Adrenal gland (tissue), 9 donors: ENCODE measurements at regions not wholly inside any gene's neighbourhood (a gene's known extent, or its start where the extent isn't known, plus 50 kb on each side); places are given as distances from the start of the nearest gene placed in this dataset.

Experiments
- DNase-seq, 7 donors: peaks; one replicate each; pipeline ENCODE4 v3.0.0-alpha.2; 2019 to 2020
- H3K27ac ChIP-seq, 5 donors: fragments of 200-600 bp; sonication (generic) in 4 of 5; 1 replicate in 3 of 5; 2 replicates in 2 of 5; pipeline versions ENCODE4 v1.5.1 to v1.8.0; 2016 to 2020; ENCODE audit warnings: mild to moderate bottlenecking in 1 of 5
- H3K27me3 ChIP-seq: fragments of 200-600 bp; 2 replicates; pipeline ENCODE4 v1.8.0; 2021
- H3K36me3 ChIP-seq, 2 donors: fragments of 200-600 bp; replicated peaks in 1 of 2; 1 replicate in 1 of 2; 2 replicates in 1 of 2; pipeline versions ENCODE4 v1.5.1 to v1.8.0; 2018 to 2022
- H3K4me1 ChIP-seq, 2 donors: fragments of 200-600 bp; replicated peaks in 1 of 2; 1 replicate in 1 of 2; 2 replicates in 1 of 2; pipeline versions ENCODE4 v1.5.1 to v1.8.0; 2018 to 2021
- H3K4me3 ChIP-seq, 4 donors: fragments of 200-600 bp; sonication (generic) in 3 of 4; one replicate each; pipeline ENCODE4 v1.5.1; 2016 to 2018
- H3K9me3 ChIP-seq, 3 donors: fragments of 200-600 bp; sonication (generic) in 1 of 3; replicated peaks in 1 of 3; 1 replicate in 2 of 3; 2 replicates in 1 of 3; pipeline versions ENCODE4 v1.5.1 to v1.8.0; 2016 to 2021
- POLR2A ChIP-seq, 2 donors: fragments of 450-650 bp; IDR thresholded peaks; one replicate each; pipeline ENCODE4 v1.6.1; 2017; ENCODE audit warnings: antibody characterized with exemption in 2 of 2, mild to moderate bottlenecking in 2 of 2, moderate library complexity in 1 of 2
- WGBS, 4 donors: extraction: QIAGEN DNeasy Blood & Tissue Kit in 2 of 4; methylation state at CpG; one replicate each; pipeline versions ENCODE4 v1.1.5 to v1.1.7; 2013 to 2017; 5-methylcytosine and 5-hydroxymethylcytosine counted together
- intact Hi-C, 2 donors: fragments of 100-400 bp; cut with DNase I; formaldehyde crosslinking; loops; one replicate each; pipeline versions ENCODE4 v1.14.1 to v1.15.0; 2022 to 2023
- TF ChIP-seq, protein P1 (sequence below), 6 experiments: fragments of 450-650 bp in 4 of 6; fragments of 200-600 bp in 2 of 6; sonication (generic) in 1 of 6; IDR thresholded peaks; 1 replicate in 5 of 6; 2 replicates in 1 of 6; pipeline versions ENCODE4 v1.5.1 to v1.8.0; 2016 to 2021; ENCODE audit warnings: antibody characterized with exemption in 6 of 6, mild to moderate bottlenecking in 2 of 6, moderate library complexity in 1 of 6
- donor health status: healthy with polysubstance abuse.
- donor health status: Bipolar disorder and iron deficiency.
- donor health status: DM: yes; HTN: yes; CAD: no.
- donor health status: DM: no; HTN: no; CAD: no.
- donor health status: DM: no; HTN: no; CAD: no.

DNA sequence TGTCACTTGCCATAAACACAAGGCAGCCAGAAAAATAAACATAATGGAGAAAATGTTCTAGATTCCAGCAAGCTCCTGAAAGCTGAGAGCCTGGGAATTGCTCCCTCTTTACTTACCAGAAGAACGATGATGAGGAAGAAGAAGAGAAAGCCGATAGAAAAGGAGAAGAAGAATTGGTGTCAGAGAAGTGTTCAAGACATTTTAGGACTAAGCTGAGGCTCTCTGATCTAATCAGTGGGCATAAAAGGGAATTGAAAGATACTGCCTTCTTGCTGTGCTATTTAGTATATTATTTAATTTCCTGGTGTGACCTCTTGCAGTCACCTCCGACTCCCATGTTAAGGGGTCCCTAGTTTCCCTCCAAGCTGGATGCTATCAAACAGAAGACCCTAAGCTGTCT is 316.6 kb upstream of the JARID2 start:
- Histone ChIP-seq H3K27me3 (no peaks in the 10 kb centered on the region), H3K4me1 (no peaks in the 10 kb centered on the region), H3K9me3 (no peaks in the 10 kb centered on the region), H3K36me3 (no peaks in the 10 kb centered on the region), H3K4me3 (no peak overlapping the region), H3K27ac (no peak overlapping the region)
- TF ChIP-seq, protein P1, sequence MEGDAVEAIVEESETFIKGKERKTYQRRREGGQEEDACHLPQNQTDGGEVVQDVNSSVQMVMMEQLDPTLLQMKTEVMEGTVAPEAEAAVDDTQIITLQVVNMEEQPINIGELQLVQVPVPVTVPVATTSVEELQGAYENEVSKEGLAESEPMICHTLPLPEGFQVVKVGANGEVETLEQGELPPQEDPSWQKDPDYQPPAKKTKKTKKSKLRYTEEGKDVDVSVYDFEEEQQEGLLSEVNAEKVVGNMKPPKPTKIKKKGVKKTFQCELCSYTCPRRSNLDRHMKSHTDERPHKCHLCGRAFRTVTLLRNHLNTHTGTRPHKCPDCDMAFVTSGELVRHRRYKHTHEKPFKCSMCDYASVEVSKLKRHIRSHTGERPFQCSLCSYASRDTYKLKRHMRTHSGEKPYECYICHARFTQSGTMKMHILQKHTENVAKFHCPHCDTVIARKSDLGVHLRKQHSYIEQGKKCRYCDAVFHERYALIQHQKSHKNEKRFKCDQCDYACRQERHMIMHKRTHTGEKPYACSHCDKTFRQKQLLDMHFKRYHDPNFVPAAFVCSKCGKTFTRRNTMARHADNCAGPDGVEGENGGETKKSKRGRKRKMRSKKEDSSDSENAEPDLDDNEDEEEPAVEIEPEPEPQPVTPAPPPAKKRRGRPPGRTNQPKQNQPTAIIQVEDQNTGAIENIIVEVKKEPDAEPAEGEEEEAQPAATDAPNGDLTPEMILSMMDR (IDR thresholded peaks at IDR 0.05), result no peak
- no peak for TF ChIP-seq POLR2A (IDR thresholded peaks at IDR 0.05)
- no peak for DNase-seq
- 75 to 81% (median 77%) methylated on average over 3 of the region's 3 CpGs for WGBS, 4 donors
- intact Hi-C loops, result no loop called here

- Histone ChIP-seq H3K36me3 (no peaks in the 10 kb centered on the region), H3K4me3 (no peak overlapping the region), H3K9me3 (no peaks in the 10 kb centered on the region), H3K27me3 (no peaks in the 10 kb centered on the region), H3K4me1 (no peaks in the 10 kb centered on the region), H3K27ac (no peak overlapping the region)
- intact Hi-C loops, result no loop called here
- 94 to 100% (median 96%) methylated on average over 2 of the region's 2 CpGs for whole genome bisulfite sequencing, 4 donors
- no peak for TF ChIP-seq POLR2A (IDR thresholded peaks at IDR 0.05)
- TF ChIP-seq, protein P1 (IDR thresholded peaks at IDR 0.05), result no peak
- no peak for DNase-seq
Observed at GRCh38 chr6:14930366-14930989, 315.4 kb upstream of the JARID2 start.

DNA sequence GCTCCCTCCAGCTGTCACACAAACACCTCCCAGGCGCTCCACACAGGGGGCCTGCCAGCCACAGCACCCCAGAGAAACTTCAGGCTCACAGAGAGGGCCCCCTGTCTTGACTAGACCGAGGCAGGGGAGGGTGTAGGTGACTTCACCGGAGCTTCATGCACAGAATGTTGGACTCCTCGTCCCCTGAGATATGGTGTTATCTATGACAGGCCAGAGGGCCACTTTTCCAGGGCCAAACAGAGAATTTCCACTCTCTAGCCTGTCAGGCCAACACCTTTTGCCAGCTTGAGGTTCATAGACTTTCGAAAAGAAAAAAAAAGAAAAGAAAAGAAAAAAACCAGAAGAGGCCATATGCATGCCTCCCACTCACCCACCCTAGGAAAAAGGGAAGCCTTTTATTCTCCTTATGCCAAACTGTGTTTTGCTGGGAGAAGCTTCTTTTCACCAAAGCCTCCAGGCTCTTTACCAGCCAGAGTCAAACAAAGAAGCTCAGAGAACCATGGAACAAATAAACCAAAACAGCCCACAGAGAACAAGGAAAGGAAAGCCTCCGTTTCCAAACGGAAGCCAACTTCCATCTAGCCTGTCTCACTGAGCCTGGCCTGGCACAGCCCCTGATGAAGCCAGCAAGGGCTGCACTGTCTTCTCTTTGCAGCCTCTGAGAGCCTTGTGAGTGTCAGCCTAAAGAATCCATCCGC is 313.2 kb upstream of the JARID2 start:
- no peak for DNase-seq
- intact Hi-C loops, result no loop called here
- H3K27ac ChIP-seq, result no peak overlapping the region
- no peaks in the 10 kb centered on the region for H3K27me3 ChIP-seq
- whole genome bisulfite sequencing, 4 donors, result 78 to 84% (median 83%) methylated on average over 5 to 8 of the region's 8 CpGs
- H3K9me3 ChIP-seq, result no peaks in the 10 kb centered on the region
- H3K4me1 ChIP-seq, result no peaks in the 10 kb centered on the region
- H3K36me3 ChIP-seq, result no peaks in the 10 kb centered on the region
- no peak overlapping the region for H3K4me3 ChIP-seq
- TF ChIP-seq, protein P1 (IDR thresholded peaks at IDR 0.05), result no peak
- TF ChIP-seq POLR2A (IDR thresholded peaks at IDR 0.05), result no peak

DNA sequence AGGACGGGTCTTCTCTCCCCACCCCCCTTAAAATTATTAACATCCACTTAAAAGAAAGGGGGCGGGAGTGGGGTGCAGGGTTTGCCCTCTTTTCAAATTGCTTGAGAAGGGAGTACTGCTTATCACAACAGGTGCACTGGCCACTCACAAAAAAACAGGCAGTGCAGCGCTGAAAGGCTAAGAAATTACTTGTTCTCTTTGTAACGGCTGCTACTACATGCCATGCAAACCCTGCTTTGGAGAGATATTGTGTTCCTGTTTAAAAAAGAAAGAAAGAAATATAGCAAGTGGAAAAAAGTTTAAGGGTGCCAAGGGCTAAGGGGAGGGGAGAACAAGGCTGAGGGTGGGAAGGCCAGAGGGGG is 312.7 kb upstream of the JARID2 start:
- Histone ChIP-seq H3K4me1 (no peaks in the 10 kb centered on the region), H3K9me3 (no peaks in the 10 kb centered on the region), H3K36me3 (no peaks in the 10 kb centered on the region), H3K27ac (no peak overlapping the region), H3K27me3 (no peaks in the 10 kb centered on the region), H3K4me3 (no peak overlapping the region)
- DNase-seq, result no peak
- 83 to 89% (median 85%) methylated on average over 4 of the region's 4 CpGs for WGBS, 4 donors
- TF ChIP-seq, protein P1 (IDR thresholded peaks at IDR 0.05), result no peak
- TF ChIP-seq POLR2A (IDR thresholded peaks at IDR 0.05), result no peak
- intact Hi-C loops, result no loop called here
